NCI-H2196 (cell line): ENCODE measurements at regions not wholly inside any gene's neighbourhood (a gene's known extent, or its start where the extent isn't known, plus 50 kb on each side); places are given as distances from the start of the nearest gene placed in this dataset.
"Not testable (repeated sequence)": the region's sequence is repeated elsewhere in the genome, so short reads cannot be mapped to it uniquely, and the experiment has no call there.

Experiments used
- DNase-seq: peaks from one replicate; lab custom pipeline; 2025; ENCODE audit not compliant: unreplicated experiment; lab: John Stamatoyannopoulos, UW

DNA sequence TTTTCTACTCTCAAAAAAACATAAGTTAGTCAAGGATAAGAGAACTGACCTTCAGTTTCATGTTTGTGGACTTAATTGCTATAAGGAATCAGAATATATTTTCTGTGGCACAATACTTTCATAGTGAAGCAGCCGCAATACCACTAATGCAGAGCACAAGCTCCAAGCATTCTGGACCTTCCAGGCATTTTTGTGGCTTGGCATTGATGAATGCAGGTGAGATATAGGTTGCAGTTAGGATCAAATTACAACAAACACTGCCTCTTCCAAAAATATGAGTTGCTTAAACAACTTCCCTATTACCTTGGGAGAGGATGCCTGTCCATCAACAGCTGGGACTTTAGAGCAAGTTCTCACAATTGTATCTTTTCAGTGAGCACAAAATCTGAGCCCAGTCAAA is 162.8 kb upstream of the RSPO3 start:
- no peak for DNase-seq

DNA sequence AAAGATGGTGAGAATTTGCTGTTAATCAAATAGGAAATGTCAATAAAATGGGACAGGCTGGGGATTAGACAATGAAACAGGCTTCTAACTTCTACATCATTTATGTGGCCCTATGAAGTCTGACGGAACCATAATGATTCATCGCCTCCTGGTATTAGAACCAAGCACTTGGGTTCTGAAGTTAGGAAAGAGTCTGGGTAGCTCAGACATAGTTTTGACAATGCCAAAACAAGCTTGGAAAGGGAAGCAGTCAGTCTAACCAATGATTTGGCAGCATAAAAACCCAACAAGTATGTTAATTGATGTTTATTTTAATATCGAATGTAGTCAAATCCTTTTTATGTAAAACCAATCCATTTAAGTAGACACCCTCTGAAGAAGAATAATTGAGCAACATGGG is 160.8 kb upstream of the RSPO3 start:
- no peak for DNase-seq

DNA sequence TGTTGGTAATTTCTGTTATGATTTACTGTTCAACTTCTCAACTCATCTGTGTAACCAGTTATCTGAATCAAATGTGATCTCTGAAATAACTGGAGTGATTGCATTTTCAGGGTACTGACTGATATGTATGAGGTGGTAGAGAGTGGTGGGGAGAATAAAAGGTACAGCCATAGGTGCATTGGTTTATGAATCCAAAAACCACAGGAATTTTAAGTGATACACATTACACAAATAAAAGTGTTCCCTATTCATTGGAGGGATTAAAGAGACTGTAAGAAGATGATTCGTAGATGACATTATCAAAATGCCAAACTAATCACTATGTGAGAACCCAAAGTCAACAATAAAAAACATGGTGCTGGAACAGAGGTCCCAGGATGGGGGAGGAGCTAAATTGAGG is 158.7 kb upstream of the RSPO3 start:
- no peak for DNase-seq

DNA sequence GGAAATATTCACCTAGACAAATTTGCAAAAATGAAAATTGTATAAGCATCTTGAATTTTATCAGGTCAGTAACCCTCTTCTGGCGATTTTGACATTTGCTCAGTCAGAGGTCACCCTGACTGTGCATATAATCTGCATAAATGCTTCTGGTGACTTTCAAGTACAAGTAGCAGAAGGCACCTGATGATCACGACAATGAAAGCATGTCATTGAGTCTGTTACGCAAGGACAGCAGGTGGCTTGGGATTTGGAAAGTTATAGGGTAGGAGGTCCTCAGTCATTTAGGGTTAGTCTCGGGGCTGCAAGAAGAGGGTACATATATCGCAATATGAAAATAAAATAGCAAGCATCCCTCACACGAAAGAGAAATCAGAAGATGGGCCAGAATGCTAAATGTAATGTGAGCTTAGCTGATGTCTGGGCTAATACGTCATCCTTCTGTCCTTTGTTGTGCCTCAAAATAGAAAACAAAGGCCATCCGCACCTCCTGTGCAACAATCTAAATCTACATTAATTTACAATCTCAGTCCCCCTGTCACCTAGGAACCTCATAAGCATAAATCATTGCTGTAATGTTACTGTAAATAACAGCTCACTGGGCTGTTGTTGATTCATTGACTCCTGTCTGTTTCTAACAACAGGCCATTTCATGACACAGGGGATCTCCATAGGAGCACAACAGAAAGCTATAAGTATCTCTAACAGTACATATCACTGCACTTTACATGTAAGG is 155.2 kb upstream of the RSPO3 start:
- DNase-seq = no peak

DNA sequence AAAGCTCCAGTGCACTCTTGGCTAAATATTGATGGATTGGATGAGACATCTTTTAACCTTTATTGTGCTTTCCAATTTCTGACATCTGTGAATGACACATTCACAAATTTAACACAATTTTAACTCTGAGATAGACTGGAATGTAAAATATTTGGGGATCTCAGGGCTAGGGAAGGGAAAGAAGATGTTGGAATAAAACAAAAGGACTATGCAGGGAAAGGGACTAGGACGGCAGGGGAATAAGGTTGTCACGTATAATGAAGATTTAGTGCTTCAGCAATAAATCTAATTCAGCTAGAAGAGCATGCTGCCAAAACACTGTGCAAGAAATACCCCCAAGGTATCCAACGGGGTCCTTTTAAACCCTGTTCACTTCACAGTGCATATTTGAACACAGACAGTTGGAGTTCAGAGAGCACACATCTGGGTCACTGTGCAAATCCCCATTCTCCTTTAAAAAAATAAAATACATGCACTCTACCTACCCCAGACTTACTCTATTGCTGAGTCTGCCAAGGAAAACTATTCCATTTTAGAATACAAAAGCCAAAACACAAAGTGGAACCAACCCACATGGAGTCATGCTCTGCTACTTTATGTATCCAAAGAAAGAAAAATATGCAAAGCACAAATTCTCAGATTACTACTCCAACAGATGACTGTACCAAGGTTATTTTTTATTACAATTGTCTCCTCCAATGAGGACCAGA is 151.0 kb upstream of the RSPO3 start:
- DNase-seq = no peak

- no peak for DNase-seq
Observed at GRCh38 chr6:126976253-126976797, 142.1 kb upstream of the RSPO3 start.

- no peak for DNase-seq
Observed at GRCh38 chr6:126983779-126984178, 134.7 kb upstream of the RSPO3 start.

- DNase-seq = not testable (repeated sequence)
Observed at GRCh38 chr6:126988125-126988524, 130.3 kb upstream of the RSPO3 start.

- no peak for DNase-seq
Observed at GRCh38 chr6:127000631-127001030, 117.8 kb upstream of the RSPO3 start.

- no peak for DNase-seq
Observed at GRCh38 chr6:127013865-127014264, 104.6 kb upstream of the RSPO3 start.

DNA sequence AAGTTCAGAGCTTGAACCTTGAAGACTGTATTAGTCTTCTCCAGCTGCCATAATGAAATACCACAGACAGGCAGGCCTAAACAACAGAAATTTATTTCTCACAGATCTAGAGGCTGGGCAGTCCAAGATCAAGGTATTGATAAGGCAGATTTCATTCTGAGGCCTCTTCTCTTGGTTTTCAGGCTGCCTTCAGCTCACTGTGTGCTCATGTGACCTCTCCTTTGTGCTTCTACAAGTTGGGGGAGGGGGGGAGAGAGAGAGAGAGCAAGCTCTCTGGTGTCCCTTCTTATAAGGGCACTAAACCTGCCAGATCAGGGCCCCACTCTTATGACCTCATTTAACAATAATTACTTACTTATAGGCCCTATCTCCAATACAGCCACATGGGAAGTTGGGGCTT is 102.6 kb upstream of the RSPO3 start:
- DNase-seq = no peak

DNA sequence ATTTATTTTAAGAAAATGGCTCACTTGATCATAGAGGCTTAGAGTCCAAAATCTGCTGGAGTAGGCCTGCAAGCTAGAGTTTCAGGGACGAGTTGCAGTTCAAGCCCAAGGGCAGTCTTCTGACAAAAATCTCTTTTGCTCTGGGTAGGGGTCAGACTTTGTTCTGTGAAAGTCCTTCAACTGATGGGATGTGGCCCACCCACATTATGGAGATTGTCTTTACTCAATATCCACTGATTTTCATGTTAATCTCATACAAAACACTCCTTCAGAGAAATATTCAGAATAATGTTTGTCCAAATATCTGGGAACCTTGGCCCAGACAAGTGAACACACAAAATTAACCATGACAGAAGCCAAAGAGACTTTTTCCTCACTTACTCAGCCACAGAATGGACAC is 98.6 kb upstream of the RSPO3 start:
- DNase-seq = no peak

DNA sequence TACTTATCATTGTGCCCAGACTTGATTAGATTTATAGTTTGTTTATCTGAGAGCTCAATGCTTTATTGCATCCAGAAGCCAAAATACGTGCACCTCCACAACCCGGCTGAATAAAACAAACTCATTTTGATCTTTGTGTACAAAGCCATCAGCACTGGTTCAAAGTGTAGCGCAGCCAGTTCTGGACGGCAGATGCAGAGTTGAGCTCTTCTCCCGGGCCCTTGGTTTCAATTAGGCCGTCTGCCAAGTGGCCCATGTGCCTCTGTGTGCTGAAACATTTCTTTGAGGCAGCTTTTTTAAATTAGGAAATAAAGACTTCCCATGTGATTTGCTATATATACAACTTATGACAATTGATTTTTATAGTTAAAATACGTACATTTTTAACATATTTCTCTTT is 96.2 kb upstream of the RSPO3 start:
- DNase-seq = peak; percentile 3

DNA sequence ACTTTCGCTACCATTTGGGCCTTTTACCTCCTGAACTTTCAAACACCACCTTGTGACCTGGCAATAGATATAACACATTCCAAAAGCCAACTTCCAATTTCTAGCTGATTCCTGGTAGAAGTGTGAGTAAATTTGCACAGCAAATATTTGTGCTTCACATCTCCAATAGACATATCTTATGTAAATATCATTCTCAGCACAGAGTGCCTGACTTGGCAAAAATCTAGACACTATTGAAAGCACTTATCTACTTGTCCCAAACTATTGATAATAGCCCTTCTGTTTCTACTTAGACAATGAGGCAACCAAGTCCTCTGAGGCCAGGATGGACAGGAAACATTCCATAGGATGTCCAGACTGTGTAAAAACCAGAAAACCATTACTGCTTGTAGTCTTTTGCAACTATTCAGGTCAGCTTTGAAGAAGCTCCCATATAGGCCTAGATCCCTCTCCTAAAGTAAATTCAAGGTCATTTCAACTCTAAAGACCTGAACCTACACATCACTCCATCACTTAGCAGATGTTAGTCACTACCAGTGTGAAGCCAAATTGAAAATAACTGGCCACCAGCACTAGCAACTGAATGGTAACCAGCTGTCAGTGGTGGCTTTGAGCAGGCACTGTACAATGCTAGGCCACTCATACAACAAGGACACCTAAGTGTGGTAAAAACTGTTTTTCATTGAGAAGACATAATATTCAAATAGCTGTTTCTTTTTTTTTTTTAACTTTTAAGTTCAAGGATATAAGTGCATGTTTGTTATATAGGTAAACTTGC is 95.3 kb upstream of the RSPO3 start:
- no peak for DNase-seq

GRCh38 chr6:127026247-127026646 is 92.2 kb upstream of the RSPO3 start:
- no peak for DNase-seq

- no peak for DNase-seq
Observed at GRCh38 chr6:127030111-127030510, 88.4 kb upstream of the RSPO3 start.

DNA sequence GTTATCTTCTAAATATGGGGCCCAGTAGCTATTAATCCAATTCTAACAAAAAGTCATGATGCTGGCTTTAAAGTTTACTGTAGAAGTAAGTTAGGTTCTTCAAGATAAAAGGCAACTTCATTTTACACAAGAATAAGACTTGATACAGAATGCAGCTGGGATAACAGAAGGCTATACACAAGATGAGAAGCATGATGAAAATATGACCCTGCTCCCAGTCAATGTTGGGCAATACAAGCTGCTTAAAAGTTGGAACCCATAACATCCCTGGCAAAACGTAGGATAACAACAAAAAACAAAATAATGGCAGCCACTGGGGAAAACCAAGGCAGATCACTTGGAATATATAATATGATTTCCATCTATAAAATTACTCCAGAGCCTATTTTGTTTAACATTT is 87.6 kb upstream of the RSPO3 start:
- no peak for DNase-seq

DNA sequence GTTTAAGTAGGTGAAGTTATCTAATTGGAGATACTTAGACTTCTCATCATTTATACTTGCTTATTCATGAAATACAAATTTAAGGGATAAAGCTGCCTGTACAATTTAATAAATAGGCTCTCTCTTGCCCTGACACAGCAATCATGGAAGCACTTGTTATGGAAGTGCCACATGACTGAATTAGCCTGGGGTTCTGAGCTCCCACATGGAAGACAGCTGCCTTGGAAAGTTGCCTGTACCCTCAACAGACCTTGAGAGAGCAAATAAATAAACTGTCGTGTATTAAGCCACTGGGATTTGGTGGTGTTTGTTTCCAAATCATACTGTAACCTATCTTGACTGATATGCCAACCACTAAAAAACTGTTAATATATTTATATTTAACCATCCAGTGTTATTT is 87.0 kb upstream of the RSPO3 start:
- no peak for DNase-seq

DNA sequence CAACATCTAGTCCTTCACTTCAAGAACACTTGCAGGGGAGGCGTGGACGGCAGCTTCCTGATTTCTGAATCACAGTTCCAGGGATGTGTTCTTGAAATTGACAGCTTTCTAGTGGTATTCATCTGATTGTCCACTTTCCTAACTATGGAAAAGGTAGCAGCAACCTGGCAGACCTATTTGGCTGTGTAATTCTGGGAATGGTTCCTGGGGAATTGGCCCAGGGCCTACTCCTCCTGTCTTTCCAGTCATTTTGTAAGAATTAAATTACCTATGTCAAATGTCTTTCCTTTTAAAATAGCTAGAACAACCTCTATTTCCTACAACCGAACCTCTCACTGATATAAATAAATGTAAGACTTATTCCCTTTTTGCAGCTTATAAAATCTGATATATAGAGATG is 85.5 kb upstream of the RSPO3 start:
- no peak for DNase-seq

GRCh38 chr6:127051571-127052260 is 66.8 kb upstream of the RSPO3 start:
- DNase-seq = no peak
